ENCODE measurements at regions not wholly inside any gene's neighbourhood (a gene's known extent, or its start where the extent isn't known, plus 50 kb on each side); places are given as distances from the start of the nearest gene placed in this dataset.

- ChIA-PET POLR2A (no interaction called here), CTCF (no interaction called here), RAD21 (ENCODE audit: low non-redundant PET in 1 of 2, low total read pairs in 2 of 2, uncharacterized antibody in 2 of 2, unreplicated experiment in 2 of 2) (no interaction called here)
- Histone ChIP-seq H3K4me1 (ENCODE audit: control insufficient read depth in 1 of 2, insufficient read depth in 2 of 2, low read length in 2 of 2) (no peaks in the 10 kb centered on the region), H3K9me2 (ENCODE audit: insufficient read depth) (no peaks in the 10 kb centered on the region), H3K27ac (ENCODE audit: low read depth, low read length) (no peak overlapping the region), H4K20me1 (ENCODE audit: insufficient read depth) (no peaks in the 10 kb centered on the region), H3K79me2 (ENCODE audit: insufficient read depth, low read length) (no peaks in the 10 kb centered on the region), H3K9me3 (ENCODE audit: control insufficient read depth in 1 of 2, insufficient read depth in 1 of 2, low read depth in 1 of 2, low read length in 2 of 2) (no peaks in the 10 kb centered on the region), H3K27me3 (ENCODE audit: insufficient read depth, low read length) (no peaks in the 10 kb centered on the region), H3K4me2 (ENCODE audit: low read length) (no peak overlapping the region), H2AFZ (ENCODE audit: low read depth, low read length, poor library complexity, severe bottlenecking) (no peak overlapping the region), H3K36me3 (ENCODE audit: control insufficient read depth in 1 of 2, insufficient read depth in 2 of 2, low read length in 2 of 2) (no peaks in the 10 kb centered on the region), H3K4me3 (replicated peaks in 1 of 2; ENCODE audit: low read depth in 1 of 2, low read length in 2 of 2) (no peak overlapping the region), H3K9ac (ENCODE audit: low read length) (no peak overlapping the region)
- no peak for TF ChIP-seq ZBTB33 (IDR thresholded peaks at IDR 0.05; ENCODE audit: extremely low read depth, insufficient replicate concordance, low read length)
- TF ChIP-seq EZH2 (IDR thresholded peaks at IDR 0.05) = no peak
- no peak for TF ChIP-seq REST (IDR thresholded peaks at IDR 0.05; ENCODE audit: low read depth)
- no peak for TF ChIP-seq TCF7L2 (IDR thresholded peaks at IDR 0.05; ENCODE audit: borderline replicate concordance, extremely low read depth, insufficient read depth, insufficient read length)
- TF ChIP-seq POLR2A (IDR thresholded peaks at IDR 0.05; ENCODE audit: borderline replicate concordance, extremely low read depth, insufficient read depth, insufficient read length) = no peak
- no peak for TF ChIP-seq POLR2AphosphoS5 (IDR thresholded peaks at IDR 0.05; ENCODE audit: low read depth, low read length)
- TF ChIP-seq ELF1 (IDR thresholded peaks at IDR 0.05; ENCODE audit: borderline replicate concordance, low read depth) = no peak
- TF ChIP-seq, protein P1, sequence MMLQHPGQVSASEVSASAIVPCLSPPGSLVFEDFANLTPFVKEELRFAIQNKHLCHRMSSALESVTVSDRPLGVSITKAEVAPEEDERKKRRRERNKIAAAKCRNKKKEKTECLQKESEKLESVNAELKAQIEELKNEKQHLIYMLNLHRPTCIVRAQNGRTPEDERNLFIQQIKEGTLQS (IDR thresholded peaks at IDR 0.05) = no peak
- TF ChIP-seq ZFX (IDR thresholded peaks at IDR 0.05) = no peak
- no peak for TF ChIP-seq FOSL1 (IDR thresholded peaks at IDR 0.05; ENCODE audit: low read depth)
- no peak for TF ChIP-seq SP1 (IDR thresholded peaks at IDR 0.05; ENCODE audit: low read depth)
- TF ChIP-seq SRF (IDR thresholded peaks at IDR 0.05; ENCODE audit: low read depth) = no peak
- no peak for TF ChIP-seq EZH2phosphoT487 (IDR thresholded peaks at IDR 0.05; ENCODE audit: borderline replicate concordance)
- TF ChIP-seq ZNF274 (IDR thresholded peaks at IDR 0.05; ENCODE audit: low read depth, low read length) = no peak
- TF ChIP-seq SIN3A (IDR thresholded peaks at IDR 0.05; ENCODE audit: low read depth) = no peak
- no peak for TF ChIP-seq JUND (IDR thresholded peaks at IDR 0.05)
- intact Hi-C loops (cut with micrococcal nuclease) = no loop called here
- DNase-seq (ENCODE audit: low read depth, low spot score) (no peak), ATAC-seq (no peak)
- BruUV-seq (replicated peaks) = no TSS peak
Measured at GRCh38 chr4:96753216-96753615, 913.3 kb downstream of the PDHA2 start.
